BJ (cell line): ENCODE measurements at regions not wholly inside any gene's neighbourhood (a gene's known extent, or its start where the extent isn't known, plus 50 kb on each side); places are given as distances from the start of the nearest gene placed in this dataset.

Experiments
- CTCF ChIA-PET: fragments of 350-600 bp; formaldehyde crosslinking; extraction: SDS; loops from one replicate; lab custom pipeline; 2021; ENCODE audit warnings: antibody characterized with exemption, inconsistent platforms; lab: Yijun Ruan, JAX
- POLR2A ChIA-PET: fragments of 300-600 bp; sonication (Branson Sonifier 250); formaldehyde crosslinking; extraction: SDS; loops from one replicate; lab custom pipeline; 2021; ENCODE audit warnings: antibody characterized with exemption; lab: Charles Lee
- DNase-seq: peaks from one replicate; pipeline ENCODE4 v3.0.0-alpha.2; 2011; ENCODE audit warnings: low read depth
- H3K27me3 ChIP-seq: 2 replicates; pipeline ENCODE4 v1.6.0; 2011; ENCODE audit warnings: low read length; ENCODE audit not compliant: control insufficient read depth, insufficient read depth
- H3K36me3 ChIP-seq: 2 replicates; pipeline ENCODE4 v1.5.1; 2011; ENCODE audit warnings: low read length; ENCODE audit not compliant: control insufficient read depth, insufficient read depth
- H3K4me3 ChIP-seq: 2 replicates; pipeline ENCODE4 v1.5.1; 2011; ENCODE audit warnings: low read depth, mild to moderate bottlenecking, control low read depth, low read length
- TF ChIP-seq, protein P1 (sequence below): IDR thresholded peaks from 2 replicates; pipeline ENCODE4 v1.5.1; 2011; ENCODE audit warnings: low read depth, mild to moderate bottlenecking, control low read depth, inconsistent platforms, low read length, moderate library complexity; ENCODE audit not compliant: insufficient read depth

DNA sequence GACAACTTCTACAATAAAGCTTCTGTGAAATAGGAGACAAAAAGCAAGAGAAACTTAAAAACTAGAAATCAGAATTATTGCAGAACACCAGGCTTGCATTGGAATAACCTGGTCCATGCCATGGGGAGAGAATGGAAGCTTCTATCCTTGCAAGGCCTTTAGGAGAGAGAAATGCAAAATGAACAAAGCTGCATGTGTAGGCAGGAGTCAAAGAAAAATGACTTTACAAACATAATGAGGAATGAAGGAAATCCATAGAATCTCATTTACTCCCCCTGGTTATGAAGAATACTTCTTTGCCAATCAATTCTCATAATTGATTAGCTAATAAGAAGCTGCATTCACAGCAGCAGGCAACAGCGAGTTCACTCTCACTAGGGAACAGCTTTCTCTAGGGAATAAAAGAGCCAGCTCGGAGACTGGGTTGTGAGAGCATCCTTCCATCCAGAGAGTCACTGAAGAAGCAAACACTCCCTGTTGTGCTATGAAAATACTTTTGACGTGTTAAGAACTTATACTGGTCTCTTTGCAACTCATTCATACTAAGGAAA is 235.9 kb upstream of the LRATD1 start:
- ChIA-PET POLR2A (no interaction called here), CTCF (no interaction called here)
- Histone ChIP-seq H3K27me3 (no peaks in the 10 kb centered on the region), H3K4me3 (no peak overlapping the region), H3K36me3 (no peaks in the 10 kb centered on the region)
- DNase-seq, result no peak
- TF ChIP-seq, protein P1, sequence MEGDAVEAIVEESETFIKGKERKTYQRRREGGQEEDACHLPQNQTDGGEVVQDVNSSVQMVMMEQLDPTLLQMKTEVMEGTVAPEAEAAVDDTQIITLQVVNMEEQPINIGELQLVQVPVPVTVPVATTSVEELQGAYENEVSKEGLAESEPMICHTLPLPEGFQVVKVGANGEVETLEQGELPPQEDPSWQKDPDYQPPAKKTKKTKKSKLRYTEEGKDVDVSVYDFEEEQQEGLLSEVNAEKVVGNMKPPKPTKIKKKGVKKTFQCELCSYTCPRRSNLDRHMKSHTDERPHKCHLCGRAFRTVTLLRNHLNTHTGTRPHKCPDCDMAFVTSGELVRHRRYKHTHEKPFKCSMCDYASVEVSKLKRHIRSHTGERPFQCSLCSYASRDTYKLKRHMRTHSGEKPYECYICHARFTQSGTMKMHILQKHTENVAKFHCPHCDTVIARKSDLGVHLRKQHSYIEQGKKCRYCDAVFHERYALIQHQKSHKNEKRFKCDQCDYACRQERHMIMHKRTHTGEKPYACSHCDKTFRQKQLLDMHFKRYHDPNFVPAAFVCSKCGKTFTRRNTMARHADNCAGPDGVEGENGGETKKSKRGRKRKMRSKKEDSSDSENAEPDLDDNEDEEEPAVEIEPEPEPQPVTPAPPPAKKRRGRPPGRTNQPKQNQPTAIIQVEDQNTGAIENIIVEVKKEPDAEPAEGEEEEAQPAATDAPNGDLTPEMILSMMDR, result no peak

- Histone ChIP-seq H3K4me3 (no peak overlapping the region), H3K36me3 (no peaks in the 10 kb centered on the region), H3K27me3 (no peaks in the 10 kb centered on the region)
- ChIA-PET POLR2A (no interaction called here), CTCF (no interaction called here)
- no peak for DNase-seq
- TF ChIP-seq, protein P1, result no peak
These were observed 233.9 kb upstream of the LRATD1 start for GRCh38 chr2:14398641-14399040.

GRCh38 chr2:14401873-14402272 is 230.6 kb upstream of the LRATD1 start:
- Histone ChIP-seq H3K27me3 (no peaks in the 10 kb centered on the region), H3K4me3 (no peak overlapping the region), H3K36me3 (no peaks in the 10 kb centered on the region)
- POLR2A ChIA-PET, result no interaction called here
- CTCF ChIA-PET, result no interaction called here
- TF ChIP-seq, protein P1, result no peak
- DNase-seq, result no peak

GRCh38 chr2:14408695-14409094 is 223.8 kb upstream of the LRATD1 start:
- CTCF ChIA-PET, result interaction anchor here (0.6 kb wide), 1 partner anchor 225 kb away, joined by 3 read pairs; no protein-coding TSS in a partner anchor

DNA sequence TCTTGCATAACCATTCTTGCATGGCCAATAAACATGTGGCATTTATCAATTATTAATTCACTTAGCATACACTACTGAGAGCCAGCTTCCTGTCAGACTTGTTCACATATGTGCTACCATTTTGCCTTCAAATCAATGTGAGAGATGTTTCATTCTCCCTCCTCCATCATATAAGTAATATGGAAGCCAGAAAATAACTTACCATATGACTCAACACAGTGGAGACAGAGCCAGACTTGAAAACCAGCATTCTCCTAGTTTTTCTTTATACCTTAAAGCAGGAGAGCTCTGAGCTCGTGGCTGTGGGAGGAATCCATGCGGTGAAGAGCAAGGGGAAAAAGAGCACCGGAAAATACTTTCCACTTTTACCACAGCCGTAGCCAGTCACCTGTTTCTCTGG is 215.0 kb upstream of the LRATD1 start:
- CTCF ChIA-PET, result no interaction called here
- no peaks in the 10 kb centered on the region for H3K27me3 ChIP-seq
- no peak for DNase-seq
- POLR2A ChIA-PET, result no interaction called here
- TF ChIP-seq, protein P1, result no peak
- no peaks in the 10 kb centered on the region for H3K36me3 ChIP-seq
- no peak overlapping the region for H3K4me3 ChIP-seq

More at GRCh38 chr2:14408695-14409094, 223.8 kb upstream of the LRATD1 start:
- Histone ChIP-seq H3K27me3 (no peaks in the 10 kb centered on the region), H3K4me3 (no peak overlapping the region), H3K36me3 (no peaks in the 10 kb centered on the region)
- POLR2A ChIA-PET, result no interaction called here
- TF ChIP-seq, protein P1, result no peak
- no peak for DNase-seq
